HG02973 (cell line): ENCODE measurements at regions not wholly inside any gene's neighbourhood (a gene's known extent, or its start where the extent isn't known, plus 50 kb on each side); places are given as distances from the start of the nearest gene placed in this dataset.

Experiments
- ATAC-seq: cut with Tn5 transposase; IDR thresholded peaks from one replicate; pipeline ENCODE4 v1.9.1; 2021; ENCODE audit warnings: moderate library complexity; ENCODE audit not compliant: unreplicated experiment

- ATAC-seq, result no peak
Measured at GRCh38 chr7:46744957-46745706, 824.1 kb upstream of the IGFBP3 start.

- ATAC-seq, result no peak
Measured at GRCh38 chr7:46742601-46743000, 821.5 kb upstream of the IGFBP3 start.

GRCh38 chr7:46741938-46742540 is 821.0 kb upstream of the IGFBP3 start:
- no peak for ATAC-seq

- ATAC-seq, result no peak
Measured at GRCh38 chr7:46741181-46741580, 820.1 kb upstream of the IGFBP3 start.

- no peak for ATAC-seq
Measured at GRCh38 chr7:46739518-46740234, 818.6 kb upstream of the IGFBP3 start.

GRCh38 chr7:46738796-46739195 is 817.7 kb upstream of the IGFBP3 start:
- no peak for ATAC-seq

- ATAC-seq, result no peak
Measured at GRCh38 chr7:46738165-46738564, 817.1 kb upstream of the IGFBP3 start.

GRCh38 chr7:46725838-46726237 is 804.8 kb upstream of the IGFBP3 start:
- ATAC-seq, result no peak

GRCh38 chr7:46725136-46725535 is 804.1 kb upstream of the IGFBP3 start:
- no peak for ATAC-seq

GRCh38 chr7:46723742-46724141 is 802.7 kb upstream of the IGFBP3 start:
- ATAC-seq, result no peak

- ATAC-seq, result no peak
Measured at GRCh38 chr7:46723003-46723402, 801.9 kb upstream of the IGFBP3 start.

- no peak for ATAC-seq
Measured at GRCh38 chr7:46720761-46721160, 799.7 kb upstream of the IGFBP3 start.

GRCh38 chr7:46719616-46720015 is 798.5 kb upstream of the IGFBP3 start:
- ATAC-seq, result no peak

GRCh38 chr7:46716926-46717325 is 795.9 kb upstream of the IGFBP3 start:
- no peak for ATAC-seq

- no peak for ATAC-seq
Measured at GRCh38 chr7:46715579-46715978, 794.5 kb upstream of the IGFBP3 start.

GRCh38 chr7:46714904-46715303 is 793.8 kb upstream of the IGFBP3 start:
- no peak for ATAC-seq

- ATAC-seq, result no peak
Measured at GRCh38 chr7:46713868-46714596, 793.0 kb upstream of the IGFBP3 start.

- ATAC-seq, result no peak
Measured at GRCh38 chr7:46710927-46711326, 789.9 kb upstream of the IGFBP3 start.

GRCh38 chr7:46707973-46708372 is 786.9 kb upstream of the IGFBP3 start:
- ATAC-seq, result no peak

GRCh38 chr7:46705386-46706255 is 784.5 kb upstream of the IGFBP3 start:
- ATAC-seq, result no peak
